ENCODE measurements at regions not wholly inside any gene's neighbourhood (a gene's known extent, or its start where the extent isn't known, plus 50 kb on each side); places are given as distances from the start of the nearest gene placed in this dataset.

DNA sequence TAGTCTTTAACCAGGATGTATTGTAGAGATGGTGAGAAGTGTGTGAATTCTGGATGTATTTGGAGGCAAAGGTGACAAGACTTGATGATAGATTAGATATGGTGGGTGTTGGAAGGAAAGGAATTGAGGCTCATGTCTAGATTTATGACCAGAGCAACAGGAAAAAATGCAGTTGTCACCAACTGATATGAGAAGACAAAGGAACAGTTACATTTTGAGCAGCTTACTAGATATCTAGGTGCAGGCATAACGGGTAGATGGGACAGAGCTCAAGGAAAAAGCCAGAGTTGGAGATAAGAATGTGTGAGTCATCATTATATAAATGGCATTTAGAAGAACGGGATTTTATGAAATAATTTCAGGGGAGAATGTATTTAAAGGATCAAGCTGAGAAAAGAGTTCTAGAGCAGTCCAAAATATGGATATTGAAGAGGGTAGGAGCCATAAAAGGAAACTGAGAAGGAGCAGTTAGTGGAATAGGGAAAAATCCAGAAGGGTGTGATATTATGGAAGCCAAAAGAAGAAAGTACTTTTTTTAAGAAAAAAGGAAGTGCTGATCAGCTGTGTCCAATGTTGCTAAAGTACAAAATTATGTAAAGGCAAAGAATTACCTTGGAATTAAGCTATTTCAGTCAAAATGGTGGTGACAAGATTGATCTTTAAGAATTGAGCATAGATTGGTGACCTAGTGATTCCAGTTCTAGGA is 262.5 kb downstream of the CGGBP1 start:
- no peaks in the 10 kb centered on the region for H3K27me3 ChIP-seq (ENCODE audit: insufficient read depth, low read length, poor library complexity, severe bottlenecking)
- no peak for TF ChIP-seq EZH2phosphoT487 (IDR thresholded peaks at IDR 0.05; ENCODE audit: borderline replicate concordance)
- no peak overlapping the region for H3K4me2 ChIP-seq (ENCODE audit: low read depth, low read length, poor library complexity, severe bottlenecking)
- no peaks in the 10 kb centered on the region for H3K36me3 ChIP-seq (ENCODE audit: insufficient read depth, low read length)
- no peaks in the 10 kb centered on the region for H3K79me2 ChIP-seq (ENCODE audit: insufficient read depth, low read length)
- H3K4me1 ChIP-seq (ENCODE audit: insufficient read depth, low read length, poor library complexity, severe bottlenecking), result no peaks in the 10 kb centered on the region
- H4K20me1 ChIP-seq (ENCODE audit: insufficient read depth, low read length, poor library complexity, severe bottlenecking), result no peaks in the 10 kb centered on the region
- H3K9ac ChIP-seq (ENCODE audit: low read depth, low read length, poor library complexity, severe bottlenecking), result no peak overlapping the region
- H3K9me3 ChIP-seq (ENCODE audit: insufficient read depth, low read depth, low read length), result no peaks in the 10 kb centered on the region
- no peaks in the 10 kb centered on the region for H3K9me2 ChIP-seq (replicated peaks; ENCODE audit: low read depth, low read length)
- H3K4me3 ChIP-seq (ENCODE audit: low read length, poor library complexity, severe bottlenecking), result no peak overlapping the region
- no peaks in the 10 kb centered on the region for H3F3A ChIP-seq (ENCODE audit: low read depth)
- H2AFZ ChIP-seq (ENCODE audit: low read length), result no peak overlapping the region

DNA sequence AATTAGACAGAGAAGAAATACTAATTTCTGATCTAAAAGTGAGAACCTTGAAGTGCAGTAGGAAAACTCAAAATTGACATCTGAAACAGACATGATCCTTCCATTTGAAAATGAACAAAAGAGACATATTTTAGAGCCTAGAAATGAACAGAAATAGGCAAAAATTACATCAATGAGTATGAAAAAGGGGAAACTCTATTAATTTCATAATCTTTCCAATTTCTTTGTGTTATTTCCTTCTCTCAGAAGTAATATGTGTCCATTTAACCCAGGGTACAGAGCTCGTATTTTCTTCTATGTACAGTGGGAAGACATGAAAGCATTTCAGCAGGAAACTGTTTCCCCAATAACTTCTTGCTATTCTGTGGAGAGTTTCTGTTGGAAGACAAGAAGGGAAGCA is 263.1 kb downstream of the CGGBP1 start:
- no peak overlapping the region for H3K4me2 ChIP-seq (ENCODE audit: low read depth, low read length, poor library complexity, severe bottlenecking)
- H4K20me1 ChIP-seq (ENCODE audit: insufficient read depth, low read length, poor library complexity, severe bottlenecking), result no peaks in the 10 kb centered on the region
- H3K9me2 ChIP-seq (replicated peaks; ENCODE audit: low read depth, low read length), result no peaks in the 10 kb centered on the region
- H3F3A ChIP-seq (ENCODE audit: low read depth), result no peaks in the 10 kb centered on the region
- no peak overlapping the region for H3K9ac ChIP-seq (ENCODE audit: low read depth, low read length, poor library complexity, severe bottlenecking)
- H3K36me3 ChIP-seq (ENCODE audit: insufficient read depth, low read length), result no peaks in the 10 kb centered on the region
- H3K9me3 ChIP-seq (ENCODE audit: insufficient read depth, low read depth, low read length), result no peaks in the 10 kb centered on the region
- H3K27me3 ChIP-seq (ENCODE audit: insufficient read depth, low read length, poor library complexity, severe bottlenecking), result no peaks in the 10 kb centered on the region
- no peak overlapping the region for H2AFZ ChIP-seq (ENCODE audit: low read length)
- no peaks in the 10 kb centered on the region for H3K4me1 ChIP-seq (ENCODE audit: insufficient read depth, low read length, poor library complexity, severe bottlenecking)
- H3K79me2 ChIP-seq (ENCODE audit: insufficient read depth, low read length), result no peaks in the 10 kb centered on the region
- no peak overlapping the region for H3K4me3 ChIP-seq (ENCODE audit: low read length, poor library complexity, severe bottlenecking)
- no peak for TF ChIP-seq EZH2phosphoT487 (IDR thresholded peaks at IDR 0.05; ENCODE audit: borderline replicate concordance)
- TF ChIP-seq, protein P1, sequence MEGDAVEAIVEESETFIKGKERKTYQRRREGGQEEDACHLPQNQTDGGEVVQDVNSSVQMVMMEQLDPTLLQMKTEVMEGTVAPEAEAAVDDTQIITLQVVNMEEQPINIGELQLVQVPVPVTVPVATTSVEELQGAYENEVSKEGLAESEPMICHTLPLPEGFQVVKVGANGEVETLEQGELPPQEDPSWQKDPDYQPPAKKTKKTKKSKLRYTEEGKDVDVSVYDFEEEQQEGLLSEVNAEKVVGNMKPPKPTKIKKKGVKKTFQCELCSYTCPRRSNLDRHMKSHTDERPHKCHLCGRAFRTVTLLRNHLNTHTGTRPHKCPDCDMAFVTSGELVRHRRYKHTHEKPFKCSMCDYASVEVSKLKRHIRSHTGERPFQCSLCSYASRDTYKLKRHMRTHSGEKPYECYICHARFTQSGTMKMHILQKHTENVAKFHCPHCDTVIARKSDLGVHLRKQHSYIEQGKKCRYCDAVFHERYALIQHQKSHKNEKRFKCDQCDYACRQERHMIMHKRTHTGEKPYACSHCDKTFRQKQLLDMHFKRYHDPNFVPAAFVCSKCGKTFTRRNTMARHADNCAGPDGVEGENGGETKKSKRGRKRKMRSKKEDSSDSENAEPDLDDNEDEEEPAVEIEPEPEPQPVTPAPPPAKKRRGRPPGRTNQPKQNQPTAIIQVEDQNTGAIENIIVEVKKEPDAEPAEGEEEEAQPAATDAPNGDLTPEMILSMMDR (conservative IDR thresholded peaks at IDR 0.05; ENCODE audit: low read length), result no peak

DNA sequence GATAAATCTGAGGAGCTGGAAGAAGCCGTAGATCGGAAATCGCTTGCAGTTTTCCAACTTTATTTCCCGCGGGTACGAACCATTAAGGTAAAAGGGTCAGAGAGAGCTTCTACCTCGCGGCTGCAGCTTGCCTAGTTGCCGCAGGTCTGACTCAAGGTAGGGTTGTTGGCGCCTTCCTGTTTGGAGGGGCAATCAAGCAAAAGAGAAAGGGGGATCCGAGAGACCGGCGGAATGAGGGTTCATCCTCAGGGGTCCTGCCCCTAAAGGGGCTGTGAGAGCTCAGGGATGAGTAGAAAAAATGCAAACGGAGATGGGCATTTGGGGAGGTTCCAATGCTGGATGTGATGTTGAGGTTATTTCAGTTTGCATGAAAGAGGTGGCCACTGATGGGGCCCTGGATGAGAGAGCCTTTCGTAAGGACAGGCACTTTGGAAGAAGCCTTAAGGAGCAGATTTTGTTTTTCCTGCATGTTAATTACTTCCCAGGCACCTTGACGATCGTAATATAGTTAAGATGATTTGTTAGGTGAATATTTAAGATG is 265.4 kb downstream of the CGGBP1 start:
- Histone ChIP-seq H3F3A (ENCODE audit: low read depth) (no peaks in the 10 kb centered on the region), H3K9ac (ENCODE audit: low read depth, low read length, poor library complexity, severe bottlenecking) (no peak overlapping the region), H3K4me3 (ENCODE audit: low read length, poor library complexity, severe bottlenecking) (no peak overlapping the region), H3K4me2 (ENCODE audit: low read depth, low read length, poor library complexity, severe bottlenecking) (no peak overlapping the region), H3K9me2 (replicated peaks; ENCODE audit: low read depth, low read length) (no peaks in the 10 kb centered on the region), H3K4me1 (ENCODE audit: insufficient read depth, low read length, poor library complexity, severe bottlenecking) (no peaks in the 10 kb centered on the region), H2AFZ (ENCODE audit: low read length) (no peak overlapping the region), H3K36me3 (ENCODE audit: insufficient read depth, low read length) (no peaks in the 10 kb centered on the region), H3K9me3 (ENCODE audit: insufficient read depth, low read depth, low read length) (no peaks in the 10 kb centered on the region), H3K79me2 (ENCODE audit: insufficient read depth, low read length) (no peaks in the 10 kb centered on the region), H4K20me1 (ENCODE audit: insufficient read depth, low read length, poor library complexity, severe bottlenecking) (no peaks in the 10 kb centered on the region), H3K27me3 (ENCODE audit: insufficient read depth, low read length, poor library complexity, severe bottlenecking) (no peaks in the 10 kb centered on the region)
- no peak for TF ChIP-seq EZH2phosphoT487 (IDR thresholded peaks at IDR 0.05; ENCODE audit: borderline replicate concordance)
- TF ChIP-seq, protein P1 (conservative IDR thresholded peaks at IDR 0.05; ENCODE audit: low read length), result no peak
